GM21526 (cell line): ENCODE measurements at regions not wholly inside any gene's neighbourhood (a gene's known extent, or its start where the extent isn't known, plus 50 kb on each side); places are given as distances from the start of the nearest gene placed in this dataset.

Source experiments
- ATAC-seq: cut with Tn5 transposase; IDR thresholded peaks from one replicate; pipeline ENCODE4 v1.9.1; 2021; ENCODE audit warnings: moderate library complexity; ENCODE audit not compliant: unreplicated experiment, low FRiP score

DNA sequence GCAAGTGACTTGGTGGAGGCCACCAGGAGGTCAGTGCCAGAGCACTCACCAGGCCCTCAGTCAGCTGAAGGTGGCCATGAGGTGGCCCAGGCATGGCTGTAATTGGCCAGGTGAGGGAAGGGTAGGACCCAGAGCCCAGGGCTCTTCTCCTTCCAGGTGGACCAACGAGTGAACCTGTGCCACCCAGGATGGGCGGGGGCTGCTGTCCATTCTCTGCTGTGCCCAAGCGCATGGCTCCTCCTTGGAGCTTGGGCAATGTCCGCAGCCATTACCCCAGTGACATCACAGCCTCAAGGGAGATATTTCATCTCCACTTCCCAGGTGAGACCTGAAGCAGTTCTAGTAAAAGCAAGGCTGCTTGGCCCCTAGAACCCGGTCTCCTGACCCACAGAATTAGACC is 303.0 kb upstream of the FOXF1 start:
- no peak for ATAC-seq

GRCh38 chr16:86209202-86209601 is 301.1 kb upstream of the FOXF1 start:
- no peak for ATAC-seq

GRCh38 chr16:86210403-86211193 is 299.7 kb upstream of the FOXF1 start:
- ATAC-seq: no peak

DNA sequence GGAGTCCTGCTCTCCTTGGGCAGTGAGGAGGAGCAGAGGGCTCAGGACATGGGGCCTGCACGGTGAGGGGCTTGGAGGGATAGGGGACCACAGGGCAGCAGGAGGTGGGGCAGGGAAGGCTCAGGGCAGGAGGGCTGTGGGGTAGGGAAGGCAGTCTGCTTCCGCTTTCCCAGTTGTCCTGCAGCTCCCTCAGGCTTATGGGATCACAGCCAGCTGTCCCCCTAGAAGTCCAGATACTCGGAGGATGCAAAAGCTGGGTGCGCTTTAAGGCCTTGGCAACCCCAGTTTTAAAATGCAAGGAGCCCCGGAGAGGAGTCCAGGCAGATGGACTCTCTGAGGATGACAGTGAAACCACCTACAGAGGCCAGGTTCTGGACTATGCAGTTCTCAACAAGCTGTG is 299.1 kb upstream of the FOXF1 start:
- ATAC-seq: no peak

GRCh38 chr16:86211800-86212199 is 298.5 kb upstream of the FOXF1 start:
- no peak for ATAC-seq

DNA sequence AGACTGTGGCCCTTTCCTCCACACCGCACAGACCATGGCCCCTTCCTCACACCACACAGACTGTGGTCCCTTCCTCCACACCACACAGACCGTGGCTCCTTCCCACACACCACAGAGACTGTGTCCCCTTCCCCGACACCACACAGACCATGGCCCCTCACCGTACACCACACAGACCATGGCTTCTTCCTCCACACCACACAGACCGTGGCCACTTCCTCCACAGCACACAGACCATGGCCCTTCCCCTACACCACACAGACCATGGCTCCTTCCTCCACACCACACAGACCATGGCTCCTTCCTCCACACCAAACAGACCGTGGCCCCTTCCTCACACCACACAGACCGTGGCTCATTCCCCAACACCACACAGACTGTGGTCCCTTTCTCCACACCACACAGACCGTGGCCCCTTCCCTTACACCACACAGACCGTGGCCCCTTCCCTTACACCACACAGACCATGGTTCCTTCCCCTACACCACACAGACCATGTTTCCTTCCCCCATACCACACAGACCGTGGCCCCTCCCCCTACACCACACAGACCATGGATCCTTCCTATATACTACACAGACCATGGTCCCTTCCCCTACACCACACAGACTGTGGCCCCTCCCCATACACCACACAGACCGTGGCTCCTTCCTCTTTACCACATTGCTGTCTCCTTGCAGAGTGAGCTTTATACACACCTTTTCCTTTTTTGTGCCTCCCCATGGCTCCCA is 297.5 kb upstream of the FOXF1 start:
- ATAC-seq: no peak

GRCh38 chr16:86213437-86214205 is 296.7 kb upstream of the FOXF1 start:
- no peak for ATAC-seq

- ATAC-seq: no peak
Observed at GRCh38 chr16:86214326-86215232, 295.7 kb upstream of the FOXF1 start.

- no peak for ATAC-seq
Observed at GRCh38 chr16:86215233-86215978, 294.9 kb upstream of the FOXF1 start.

GRCh38 chr16:86215979-86216585 is 294.2 kb upstream of the FOXF1 start:
- ATAC-seq: no peak

DNA sequence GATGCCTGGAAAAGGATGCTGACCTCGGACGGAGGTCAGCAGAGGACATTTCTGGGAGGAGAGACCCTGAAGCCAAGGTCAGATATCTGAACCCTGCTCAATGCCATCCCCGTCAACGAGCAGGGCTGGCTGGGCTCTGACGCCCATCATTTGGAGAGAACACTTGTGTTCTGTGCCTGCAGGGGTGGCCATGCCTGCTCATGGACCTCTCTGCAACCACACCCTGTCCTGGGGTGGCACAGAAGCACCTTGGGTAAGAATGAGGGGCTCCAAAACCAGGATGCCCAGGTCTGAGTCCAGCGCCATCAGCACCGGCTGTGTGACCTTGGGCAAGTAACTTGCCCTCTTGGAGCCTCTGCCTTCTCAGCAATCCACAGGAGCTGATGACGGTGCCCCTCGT is 293.7 kb upstream of the FOXF1 start:
- no peak for ATAC-seq

DNA sequence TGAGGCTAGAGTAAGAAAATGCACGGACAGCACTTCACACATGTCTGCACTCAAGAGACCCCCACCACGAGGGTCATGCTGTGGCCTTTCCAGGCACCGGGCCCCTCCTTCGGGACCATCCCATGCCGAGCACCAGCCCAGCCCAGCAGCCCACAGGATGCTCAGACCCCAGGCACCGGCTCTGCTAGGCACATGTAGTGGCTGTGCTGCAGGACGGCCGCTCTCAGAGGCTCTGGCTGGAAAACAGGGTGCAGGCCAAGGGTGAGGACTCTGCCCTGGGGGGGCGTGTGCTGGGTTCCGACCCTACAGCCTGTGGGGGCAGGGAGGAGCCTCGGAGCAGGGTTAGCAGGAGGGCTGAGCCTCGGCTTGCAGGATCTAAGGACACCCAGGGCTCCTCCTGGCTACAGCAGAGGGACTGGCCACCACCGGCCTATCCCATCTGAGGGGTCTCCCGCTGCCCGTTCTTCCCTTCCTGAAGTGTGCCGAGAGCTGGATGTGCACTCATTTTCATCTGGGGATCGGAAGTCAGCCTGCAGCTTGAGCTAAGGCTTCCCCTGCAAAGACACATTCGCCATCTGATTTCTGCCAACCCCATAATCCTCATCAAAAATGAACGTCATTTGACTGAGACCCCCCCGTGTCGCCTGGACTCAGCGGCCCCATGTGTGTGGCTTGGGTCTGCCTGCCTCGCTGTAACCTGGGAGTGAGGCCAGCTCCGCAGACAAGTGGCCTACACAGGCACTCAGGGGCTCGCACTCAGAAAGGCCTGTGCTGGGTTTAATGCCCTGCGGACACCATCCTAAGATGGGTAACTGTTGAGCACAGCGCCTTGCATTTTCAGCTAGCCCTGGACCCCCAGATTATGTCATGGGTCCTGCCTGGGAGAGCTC is 293.1 kb upstream of the FOXF1 start:
- no peak for ATAC-seq

DNA sequence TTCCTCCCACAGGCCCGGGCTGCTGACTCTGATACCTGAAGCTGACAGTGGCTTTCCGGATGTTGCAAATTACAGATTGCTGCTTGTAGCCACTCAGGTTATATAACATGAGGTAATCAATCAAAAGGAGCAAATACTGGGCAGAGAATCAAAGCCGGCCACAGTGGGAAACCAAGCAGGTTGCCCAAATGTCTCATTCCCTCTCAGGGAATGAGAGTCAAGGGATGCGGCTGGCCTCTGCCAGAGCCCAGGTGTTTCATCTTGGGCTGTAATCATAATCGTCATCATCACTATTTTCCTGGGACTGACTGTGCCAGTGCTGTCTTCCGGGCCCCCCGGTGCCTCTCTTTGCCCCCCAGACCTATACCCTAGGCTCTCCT is 292.4 kb upstream of the FOXF1 start:
- no peak for ATAC-seq

DNA sequence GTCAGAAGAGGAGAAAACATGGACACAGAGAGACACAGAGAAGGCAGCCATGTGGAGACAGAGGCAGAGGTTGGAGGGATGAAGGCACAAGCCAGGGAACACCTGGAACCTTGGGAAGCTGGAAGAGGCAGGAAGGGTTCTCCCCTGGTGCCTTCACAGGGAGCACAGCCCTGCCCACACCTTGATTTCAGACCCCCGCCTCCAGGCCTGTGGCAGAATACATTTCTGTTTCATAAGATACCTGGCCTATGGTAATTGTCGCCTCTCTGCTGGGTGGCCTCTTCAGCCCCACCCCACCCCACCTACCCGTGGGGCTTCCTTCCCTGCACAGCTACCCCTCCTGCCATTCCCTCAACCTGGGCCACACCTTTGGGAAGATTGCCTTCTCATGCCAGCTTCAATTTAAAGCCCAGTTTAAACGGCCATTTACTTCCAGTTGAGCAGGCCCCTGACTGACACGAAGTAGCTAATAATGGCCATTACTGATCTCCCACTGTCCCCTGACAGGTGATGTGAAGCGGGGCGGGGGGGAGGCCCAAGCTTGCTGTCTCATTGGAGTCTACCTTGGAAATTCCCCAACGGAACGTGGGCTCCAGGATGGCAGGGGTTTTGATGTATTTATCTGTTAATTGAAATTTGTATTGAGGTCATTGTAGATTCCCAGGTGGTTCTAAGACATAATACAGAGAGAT is 291.7 kb upstream of the FOXF1 start:
- no peak for ATAC-seq

- ATAC-seq: no peak
Observed at GRCh38 chr16:86219655-86220445, 290.5 kb upstream of the FOXF1 start.

DNA sequence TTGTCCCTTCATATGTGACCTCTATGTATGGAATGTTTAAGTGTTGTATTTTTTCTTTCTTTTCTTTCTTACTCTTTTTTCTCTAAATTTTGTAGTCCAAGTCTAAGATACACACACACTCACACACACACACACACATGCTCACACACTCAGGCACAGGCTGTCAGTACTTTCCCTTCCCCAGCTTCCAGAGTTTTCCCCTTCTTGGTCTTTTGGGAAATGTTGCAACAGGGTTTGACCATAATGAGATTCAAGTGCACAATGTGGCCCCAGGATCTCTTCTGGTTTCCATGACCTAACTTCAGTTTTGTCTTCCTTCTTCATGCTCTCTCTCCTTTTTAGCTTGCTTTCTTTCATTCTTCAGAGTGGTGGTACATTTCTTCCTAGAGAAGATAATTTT is 289.8 kb upstream of the FOXF1 start:
- ATAC-seq: no peak

DNA sequence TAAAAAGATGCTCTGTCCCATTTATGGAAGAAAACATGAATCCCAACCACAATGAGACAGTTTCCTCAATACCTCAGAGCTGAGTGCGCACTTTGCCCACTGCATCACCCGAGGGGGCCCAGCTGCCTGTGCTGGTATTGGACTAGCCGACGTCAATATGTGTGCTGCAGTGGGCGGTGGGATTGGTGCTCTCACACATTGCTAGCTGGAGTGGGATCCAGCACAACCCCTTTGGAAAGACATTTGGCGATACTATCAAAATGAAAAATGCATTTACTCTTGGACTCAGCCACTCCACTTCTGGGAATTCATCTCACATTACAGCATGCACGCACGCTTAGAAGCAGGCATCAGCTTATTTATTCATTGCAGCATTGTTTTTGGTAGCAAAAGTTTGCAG is 289.2 kb upstream of the FOXF1 start:
- no peak for ATAC-seq
